ENCODE measurements at regions not wholly inside any gene's neighbourhood (a gene's known extent, or its start where the extent isn't known, plus 50 kb on each side); places are given as distances from the start of the nearest gene placed in this dataset.

DNA sequence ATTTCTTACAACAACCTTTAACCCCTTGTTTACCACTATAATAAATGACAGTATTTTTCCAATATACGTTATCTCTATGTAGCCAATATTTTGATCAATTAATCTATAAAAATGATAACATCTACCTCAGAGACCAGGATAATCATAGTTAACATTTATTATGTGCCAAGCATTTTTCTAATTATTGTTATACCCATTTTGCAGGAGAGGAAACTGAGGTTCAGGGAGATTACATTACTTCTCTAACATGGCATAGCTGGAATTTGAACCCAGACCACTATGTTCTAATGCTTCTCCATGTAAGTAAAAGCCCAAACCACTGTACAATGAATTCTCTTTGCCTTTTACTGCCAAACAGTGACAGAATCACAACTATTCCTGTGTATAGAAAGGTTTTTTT is 113.4 kb upstream of the PFN2 start:
- Histone ChIP-seq H3K23me2 (ENCODE audit: low read depth, low read length) (no peaks in the 10 kb centered on the region), H2BK120ac (replicated peaks; ENCODE audit: low read depth, low read length) (no peak overlapping the region), H3K27me3 (replicated peaks in 1 of 4; ENCODE audit: control insufficient read depth in 3 of 4, extremely low read depth in 1 of 4, insufficient read depth in 3 of 4, low read length in 3 of 4) (no peaks in the 10 kb centered on the region), H4K20me1 (replicated peaks in 1 of 2; ENCODE audit: control insufficient read depth in 1 of 2, insufficient read depth in 2 of 2, low read length in 2 of 2) (no peaks in the 10 kb centered on the region), H3K79me1 (ENCODE audit: low read depth, low read length) (no peaks in the 10 kb centered on the region), H3K4me1 (replicated peaks in 1 of 4; ENCODE audit: control insufficient read depth in 3 of 4, insufficient read depth in 4 of 4, low read length in 3 of 4) (peaks cover 0 to 3% (median under 1%) of the 10 kb centered on the region in 4 experiments; a peak in 2 of 7 replicates), H3K14ac (ENCODE audit: insufficient read length) (no peak overlapping the region), H3K4ac (replicated peaks; ENCODE audit: insufficient read length, low read depth, low read length) (no peak overlapping the region), H2AK5ac (ENCODE audit: low read depth, low read length) (no peak overlapping the region), H2BK5ac (ENCODE audit: low read depth, low read length) (no peak overlapping the region), H3K9ac (replicated peaks in 1 of 4; ENCODE audit: extremely low read depth in 1 of 4, low read depth in 3 of 4, low read length in 3 of 4) (no peak overlapping the region), H4K5ac (ENCODE audit: insufficient read length, low read depth, low read length) (no peak overlapping the region), H3K18ac (ENCODE audit: extremely low read depth, low read length) (no peak overlapping the region), H2AFZ (ENCODE audit: low read length) (no peak overlapping the region), H4K8ac (ENCODE audit: extremely low read depth, insufficient read depth, low read length) (no peak overlapping the region), H3K4me3 (ENCODE audit: extremely low read depth in 1 of 4, insufficient read depth in 2 of 4, low read depth in 3 of 4, low read length in 4 of 4) (no peak overlapping the region), H2BK15ac (ENCODE audit: low read length) (no peak overlapping the region), H3K36me3 (ENCODE audit: control insufficient read depth in 2 of 4, insufficient read depth in 4 of 4, low read length in 3 of 4) (no peaks in the 10 kb centered on the region), H3K56ac (replicated peaks; ENCODE audit: insufficient read length, low read depth, low read length) (no peak overlapping the region), H2BK12ac (ENCODE audit: low read depth, low read length) (no peak overlapping the region), H3K27ac (ENCODE audit: low read depth, low read length) (no peak overlapping the region), H3K23ac (ENCODE audit: insufficient read length) (no peak overlapping the region), H4K91ac (replicated peaks; ENCODE audit: insufficient read length, low read length) (no peak overlapping the region), H3K9me3 (ENCODE audit: insufficient read depth in 2 of 2, low read depth in 1 of 2, low read length in 1 of 2) (no peaks in the 10 kb centered on the region), H2BK20ac (ENCODE audit: low read length) (no peak overlapping the region), H3K79me2 (ENCODE audit: control insufficient read depth in 1 of 2, insufficient read depth in 2 of 2, low read length in 2 of 2) (no peaks in the 10 kb centered on the region), H3K4me2 (ENCODE audit: insufficient read depth in 1 of 2, low read depth in 2 of 2, low read length in 2 of 2) (no peak overlapping the region)
- POLR2A ChIA-PET (ENCODE audit: partially characterized antibody) = no interaction called here
- DNase-seq (ENCODE audit: low read depth in 1 of 2, low spot score in 2 of 2) (no peak), FAIRE-seq (no peak)
- 89% methylated on average over 1 of the region's 1 CpG; no CpG with 5 or more reads in 1 of the 2 experiments for WGBS, 2 experiments (ENCODE audit: extremely low coverage in 1 of 2, insufficient coverage in 1 of 2, insufficient read length in 1 of 2, insufficient replicate concordance in 2 of 2, low coverage in 1 of 2, low lambda C conversion rate in 2 of 2, missing lambda C conversion rate in 1 of 2)
- CTCF ChIA-PET (ENCODE audit: partially characterized antibody) = interaction anchor here (1.2 to 1.3 kb wide), 2 partner anchors 31 to 99 kb away, joined by 3 to 4 read pairs; no protein-coding TSS in a partner anchor
- no peak for TF ChIP-seq CBX5 (IDR thresholded peaks at IDR 0.05; ENCODE audit: low read depth, low read length)
